ENCODE measurements at regions not wholly inside any gene's neighbourhood (a gene's known extent, or its start where the extent isn't known, plus 50 kb on each side); places are given as distances from the start of the nearest gene placed in this dataset.

DNA sequence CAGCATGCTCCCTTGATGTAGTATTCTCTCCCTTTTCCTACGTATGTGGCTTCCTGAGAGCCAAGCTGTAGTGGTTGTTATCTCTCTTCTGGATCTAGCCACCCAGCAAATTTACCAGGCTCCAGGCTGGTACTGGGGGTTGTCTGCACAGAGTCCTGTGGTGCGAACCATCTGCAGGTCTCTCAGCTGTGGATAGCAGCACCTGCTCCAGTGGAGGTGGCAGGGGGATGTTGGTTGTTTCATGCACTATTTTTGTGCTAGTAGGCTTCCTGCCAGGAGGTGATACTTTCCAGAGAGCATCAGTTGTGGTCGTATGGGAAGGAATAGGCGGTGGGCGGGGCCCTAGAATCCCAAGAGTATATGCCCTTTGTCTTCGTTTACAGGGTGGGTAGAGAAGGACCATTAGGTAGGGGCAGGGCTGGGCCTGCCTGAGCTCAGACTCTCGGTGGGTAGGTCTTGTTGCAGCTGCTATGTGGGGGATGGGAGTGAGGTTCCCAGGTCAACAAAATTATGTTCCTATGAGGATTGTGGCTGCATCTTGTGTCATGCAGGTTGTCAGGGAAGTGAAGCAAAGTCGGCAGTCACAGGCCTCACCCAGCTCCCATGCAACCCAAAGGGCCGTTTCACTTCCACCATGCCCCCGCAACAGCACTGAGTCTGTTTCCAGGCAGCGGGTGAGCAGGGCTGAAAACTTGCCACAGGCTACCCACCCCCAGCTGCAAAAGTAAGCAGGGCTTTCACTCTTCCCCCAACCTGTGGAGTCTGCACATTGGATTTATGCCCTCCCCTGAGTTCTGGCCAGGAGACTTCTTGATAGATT, 1139.5 kb downstream of the BCL11A start:
- TF ChIP-seq EZH2 (IDR thresholded peaks at IDR 0.05; ENCODE audit: insufficient read depth, poor library complexity, severe bottlenecking) = no peak
- no peak for TF ChIP-seq EZH2phosphoT487 (IDR thresholded peaks at IDR 0.05; ENCODE audit: insufficient read depth, low read depth)

Data from GM23248 (cell line).